ENCODE measurements at regions not wholly inside any gene's neighbourhood (a gene's known extent, or its start where the extent isn't known, plus 50 kb on each side); places are given as distances from the start of the nearest gene placed in this dataset.

- TF ChIP-seq CTCF (IDR thresholded peaks at IDR 0.05; ENCODE audit: control extremely low read depth, extremely low read depth, low read depth, missing control alignments): no peak
- no peak for DNase-seq (ENCODE audit: extremely low spot score)
- ChIA-PET CTCF (no interaction called here), POLR2A (no interaction called here)
Observed at GRCh38 chr13:65855242-65855805, 1374.8 kb downstream of the PCDH9 start.

- no peak for DNase-seq (ENCODE audit: extremely low spot score)
- no peak for TF ChIP-seq CTCF (IDR thresholded peaks at IDR 0.05; ENCODE audit: control extremely low read depth, extremely low read depth, low read depth, missing control alignments)
- ChIA-PET CTCF (no interaction called here), POLR2A (no interaction called here)
Observed at GRCh38 chr13:65854431-65854830, 1375.7 kb downstream of the PCDH9 start.

GRCh38 chr13:65844266-65844841, 1385.8 kb downstream of the PCDH9 start:
- POLR2A ChIA-PET: no interaction called here

DNA sequence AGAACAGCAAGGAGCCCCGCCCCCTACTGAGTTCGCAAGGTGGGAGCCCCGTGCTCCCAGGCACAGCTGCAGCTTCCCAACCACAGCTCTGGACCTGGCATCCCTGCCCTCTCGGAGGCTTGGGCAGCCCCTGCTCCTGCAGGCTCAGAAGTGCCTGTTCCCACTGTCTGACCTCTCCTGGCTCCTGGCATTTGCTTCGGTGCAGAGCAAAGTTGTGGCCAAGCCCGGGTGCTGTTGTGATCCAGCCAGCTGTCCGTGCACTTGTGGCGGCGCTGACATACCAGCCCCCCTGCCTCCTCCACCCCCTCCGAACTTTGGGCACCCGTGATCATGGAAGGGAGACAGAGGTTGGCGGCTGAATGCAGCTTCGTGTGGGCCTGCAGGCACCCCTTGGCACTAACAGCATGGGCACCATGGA, 1386.8 kb downstream of the PCDH9 start:
- POLR2A ChIA-PET: no interaction called here
- no peak for DNase-seq (ENCODE audit: extremely low spot score)
- CTCF ChIA-PET: interaction anchor here (1.0 kb wide), 2 partner anchors 8 to 14 kb away, joined by 3 to 4 read pairs; no protein-coding TSS in a partner anchor
- TF ChIP-seq CTCF (IDR thresholded peaks at IDR 0.05; ENCODE audit: control extremely low read depth, extremely low read depth, low read depth, missing control alignments): no peak

More at GRCh38 chr13:65844266-65844841, 1385.8 kb downstream of the PCDH9 start:
- no peak for DNase-seq (ENCODE audit: extremely low spot score)
- CTCF ChIA-PET: interaction anchor here (0.9 to 1.0 kb wide), 3 partner anchors 9 to 15 kb away, joined by 3 to 4 read pairs (median 3); no protein-coding TSS in a partner anchor
- TF ChIP-seq CTCF (IDR thresholded peaks at IDR 0.05; ENCODE audit: control extremely low read depth, extremely low read depth, low read depth, missing control alignments): no peak

DNA sequence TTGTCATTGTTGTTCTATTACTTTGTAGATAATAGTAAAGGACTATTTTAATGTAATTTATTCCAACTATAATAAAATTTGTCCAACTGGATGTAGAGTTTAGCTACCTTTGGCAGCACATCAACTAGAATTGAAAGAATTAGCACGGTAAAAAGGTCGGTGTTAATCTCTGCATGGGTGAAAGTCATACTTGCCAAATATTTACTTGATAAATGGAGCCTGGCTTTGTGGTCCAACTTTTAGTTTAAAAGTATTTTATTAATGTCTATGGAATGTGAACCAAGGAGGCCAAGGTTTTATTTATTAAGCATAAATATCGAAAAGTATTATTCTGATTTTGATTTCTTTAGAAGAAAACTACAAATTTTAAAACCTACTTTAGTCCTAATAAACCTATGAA, 1389.0 kb downstream of the PCDH9 start:
- no peak for TF ChIP-seq CTCF (IDR thresholded peaks at IDR 0.05; ENCODE audit: control extremely low read depth, extremely low read depth, low read depth, missing control alignments)
- ChIA-PET POLR2A (no interaction called here), CTCF (no interaction called here)
- no peak for DNase-seq (ENCODE audit: extremely low spot score)

- no peak for DNase-seq (ENCODE audit: extremely low spot score)
- POLR2A ChIA-PET: no interaction called here
- no peak for TF ChIP-seq CTCF (IDR thresholded peaks at IDR 0.05; ENCODE audit: control extremely low read depth, extremely low read depth, low read depth, missing control alignments)
- CTCF ChIA-PET: interaction anchor here (0.8 to 1.8 kb wide), 3 partner anchors 8 to 102 kb away, joined by 3 to 4 read pairs (median 3); no protein-coding TSS in a partner anchor
Observed at GRCh38 chr13:65836066-65836465, 1394.1 kb downstream of the PCDH9 start.
